Fibroblast of mammary gland (primary cell): ENCODE measurements at regions not wholly inside any gene's neighbourhood (a gene's known extent, or its start where the extent isn't known, plus 50 kb on each side); places are given as distances from the start of the nearest gene placed in this dataset.
A peak's percentile ranks its signal among the peaks of the same experiment; 100 is the strongest.

Experiments
- DNase-seq: peaks from one replicate; pipeline ENCODE4 v3.0.0-alpha.2; 2010; ENCODE audit warnings: low read depth
- H3K4me3 ChIP-seq: 2 replicates; pipeline ENCODE4 v1.5.1; 2011; ENCODE audit warnings: low read depth, mild to moderate bottlenecking, low read length, moderate library complexity; ENCODE audit not compliant: control insufficient read depth
- TF ChIP-seq, protein P1 (sequence below): conservative IDR thresholded peaks from 2 replicates; pipeline ENCODE4 v1.5.1; 2011; ENCODE audit warnings: low read depth, low read length, inconsistent platforms; ENCODE audit not compliant: control insufficient read depth, insufficient read depth

DNA sequence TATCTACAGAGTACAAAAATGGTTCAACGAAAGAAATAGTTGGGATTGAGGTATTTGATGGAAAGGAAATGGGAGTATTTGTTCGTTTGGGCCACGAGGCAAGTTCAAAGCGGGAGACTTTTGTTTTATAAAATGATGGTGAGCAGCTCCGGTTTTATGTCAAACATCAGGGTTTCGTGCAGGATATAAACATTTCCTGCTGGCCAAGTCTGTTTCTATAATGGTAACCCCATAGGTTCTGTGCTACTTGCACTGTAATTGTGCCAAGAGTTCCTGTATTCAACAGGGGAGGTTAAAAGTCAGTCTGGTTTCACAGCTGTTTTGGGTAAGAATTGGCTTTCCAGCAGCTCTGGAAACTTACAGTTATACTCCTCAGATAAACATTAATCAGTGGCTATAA lies 290.3 kb upstream of the NRIP1 start:
- no peak overlapping the region for H3K4me3 ChIP-seq
- no peak for DNase-seq
- TF ChIP-seq, protein P1, sequence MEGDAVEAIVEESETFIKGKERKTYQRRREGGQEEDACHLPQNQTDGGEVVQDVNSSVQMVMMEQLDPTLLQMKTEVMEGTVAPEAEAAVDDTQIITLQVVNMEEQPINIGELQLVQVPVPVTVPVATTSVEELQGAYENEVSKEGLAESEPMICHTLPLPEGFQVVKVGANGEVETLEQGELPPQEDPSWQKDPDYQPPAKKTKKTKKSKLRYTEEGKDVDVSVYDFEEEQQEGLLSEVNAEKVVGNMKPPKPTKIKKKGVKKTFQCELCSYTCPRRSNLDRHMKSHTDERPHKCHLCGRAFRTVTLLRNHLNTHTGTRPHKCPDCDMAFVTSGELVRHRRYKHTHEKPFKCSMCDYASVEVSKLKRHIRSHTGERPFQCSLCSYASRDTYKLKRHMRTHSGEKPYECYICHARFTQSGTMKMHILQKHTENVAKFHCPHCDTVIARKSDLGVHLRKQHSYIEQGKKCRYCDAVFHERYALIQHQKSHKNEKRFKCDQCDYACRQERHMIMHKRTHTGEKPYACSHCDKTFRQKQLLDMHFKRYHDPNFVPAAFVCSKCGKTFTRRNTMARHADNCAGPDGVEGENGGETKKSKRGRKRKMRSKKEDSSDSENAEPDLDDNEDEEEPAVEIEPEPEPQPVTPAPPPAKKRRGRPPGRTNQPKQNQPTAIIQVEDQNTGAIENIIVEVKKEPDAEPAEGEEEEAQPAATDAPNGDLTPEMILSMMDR = no peak

GRCh38 chr21:15359251-15359650 lies 294.5 kb upstream of the NRIP1 start:
- TF ChIP-seq, protein P1 = no peak
- no peak overlapping the region for H3K4me3 ChIP-seq
- no peak for DNase-seq

DNA sequence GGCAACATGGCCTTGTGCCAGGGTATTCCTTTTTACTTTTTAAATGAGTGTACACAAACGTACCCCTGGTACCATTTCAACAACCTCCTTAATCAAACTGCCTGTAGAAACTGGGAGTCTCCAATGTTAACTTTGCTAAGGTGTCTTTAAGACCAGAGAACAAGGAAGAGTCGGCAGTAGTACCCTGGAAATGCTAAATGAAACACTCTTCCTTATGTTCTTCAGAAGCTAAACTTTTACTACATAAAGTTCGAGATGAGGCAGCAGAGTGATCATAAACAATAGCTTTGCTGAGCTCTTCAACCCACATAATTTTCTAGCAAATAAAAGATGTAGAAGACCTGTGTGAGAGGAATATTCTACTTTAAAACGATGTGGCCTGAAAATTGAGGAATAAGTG lies 297.7 kb upstream of the NRIP1 start:
- TF ChIP-seq, protein P1 = no peak
- no peak for DNase-seq
- no peak overlapping the region for H3K4me3 ChIP-seq

DNA sequence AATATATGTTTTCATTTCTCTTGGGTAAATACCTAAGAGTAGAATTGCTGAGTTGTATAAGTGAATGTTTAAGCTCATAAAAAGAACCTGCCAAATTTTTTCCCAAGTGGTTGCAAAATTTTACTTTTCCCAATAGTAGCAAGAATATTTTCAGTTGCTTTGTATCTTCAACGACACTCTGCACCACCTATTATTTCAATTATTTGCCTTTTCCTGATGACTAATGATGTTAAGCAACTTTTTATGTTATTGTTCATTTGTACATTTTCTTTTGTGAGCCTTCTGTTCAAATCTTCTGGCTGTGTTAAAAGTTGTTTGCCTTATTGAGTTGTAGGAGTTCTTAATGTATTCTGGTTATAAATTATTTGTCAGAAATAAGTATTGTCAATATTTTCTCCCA lies 299.1 kb upstream of the NRIP1 start:
- peak; percentile 62 for DNase-seq
- TF ChIP-seq, protein P1 = no peak
- no peak overlapping the region for H3K4me3 ChIP-seq

DNA sequence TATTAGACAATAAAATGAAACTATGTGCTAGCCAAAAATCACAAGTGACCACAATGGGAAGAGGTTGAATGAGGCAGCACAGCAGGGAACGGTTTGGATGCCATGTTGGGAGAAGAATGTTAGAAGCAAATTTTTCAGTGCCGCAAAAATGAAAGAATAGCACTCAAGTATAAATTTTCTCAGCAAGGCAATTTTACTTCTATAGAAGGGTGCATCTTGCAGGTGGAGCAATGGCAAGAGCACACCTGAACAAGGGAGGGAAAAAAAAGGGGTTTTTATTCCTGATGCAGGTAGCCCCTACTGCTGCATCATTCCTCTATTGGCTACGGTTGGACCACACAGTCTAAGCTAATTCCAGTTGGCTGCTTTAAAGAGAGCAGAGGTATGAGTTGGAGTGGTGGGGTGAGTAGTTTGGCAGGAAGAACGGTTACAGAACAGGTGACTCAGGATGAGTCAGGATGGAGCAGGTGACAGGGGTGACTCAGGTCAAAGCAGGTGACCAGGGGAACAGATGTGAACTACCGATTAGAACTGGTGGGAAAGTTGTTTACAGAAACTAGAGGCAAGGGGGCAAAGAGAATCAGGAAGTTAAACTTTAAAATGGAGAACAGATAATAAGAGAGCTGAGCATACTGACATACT lies 301.1 kb upstream of the NRIP1 start:
- H3K4me3 ChIP-seq = no peak overlapping the region
- TF ChIP-seq, protein P1 = no peak
- peak; percentile 51 for DNase-seq

DNA sequence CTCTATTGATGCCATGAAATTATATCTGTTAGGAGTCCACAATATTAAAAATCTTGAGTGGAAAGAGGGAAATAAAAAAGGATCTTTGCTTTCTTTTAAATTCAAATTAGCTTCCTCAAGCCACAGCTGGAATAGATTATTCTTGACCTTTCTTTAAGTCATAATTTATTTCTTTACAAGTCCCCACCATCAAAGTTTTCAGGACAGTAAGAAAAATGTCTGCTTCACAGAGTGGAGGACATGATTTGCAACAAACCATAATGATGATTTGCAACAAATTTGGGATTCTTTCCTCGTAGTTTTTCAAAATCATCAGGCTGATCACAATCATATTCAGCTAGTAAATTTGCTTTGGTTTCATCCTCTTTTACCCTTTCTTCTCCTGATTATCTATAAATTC lies 301.8 kb upstream of the NRIP1 start:
- TF ChIP-seq, protein P1 = no peak
- peak; percentile 7 for DNase-seq
- no peak overlapping the region for H3K4me3 ChIP-seq
